VCaP (cell line): ENCODE measurements at regions not wholly inside any gene's neighbourhood (a gene's known extent, or its start where the extent isn't known, plus 50 kb on each side); places are given as distances from the start of the nearest gene placed in this dataset.
A peak's percentile ranks its signal among the peaks of the same experiment; 100 is the strongest.

Source experiments
- H3K27ac ChIP-seq: fragments of 450-650 bp; 2 replicates; pipeline ENCODE4 v1.5.1; 2017
- CTCF ChIP-seq: fragments of 450-650 bp; conservative IDR thresholded peaks from 2 replicates; pipeline ENCODE4 v1.5.1; 2017; ENCODE audit warnings: mild to moderate bottlenecking, moderate library complexity

GRCh38 chr1:191970116-191970515 lies 188.1 kb upstream of the RGS18 start:
- no peak for TF ChIP-seq CTCF

GRCh38 chr1:191971447-191971846 lies 186.8 kb upstream of the RGS18 start:
- no peak for TF ChIP-seq CTCF
- no peak overlapping the region for H3K27ac ChIP-seq

More at GRCh38 chr1:191970116-191970515, 188.1 kb upstream of the RGS18 start:
- no peak overlapping the region for H3K27ac ChIP-seq

GRCh38 chr1:191974004-191974403 lies 184.3 kb upstream of the RGS18 start:
- no peak for TF ChIP-seq CTCF
- H3K27ac ChIP-seq = no peak overlapping the region

- no peak overlapping the region for H3K27ac ChIP-seq
- TF ChIP-seq CTCF = no peak
Observed at GRCh38 chr1:191977874-191978506, 180.3 kb upstream of the RGS18 start.

- TF ChIP-seq CTCF = no peak
- H3K27ac ChIP-seq = no peak overlapping the region
Observed at GRCh38 chr1:191984856-191985255, 173.4 kb upstream of the RGS18 start.

GRCh38 chr1:191992118-191992517 lies 166.1 kb upstream of the RGS18 start:
- H3K27ac ChIP-seq = no peak overlapping the region
- no peak for TF ChIP-seq CTCF

- no peak overlapping the region for H3K27ac ChIP-seq
- peak; percentile 43 for TF ChIP-seq CTCF
Observed at GRCh38 chr1:191993549-191993948, 164.7 kb upstream of the RGS18 start.
